ENCODE measurements at regions not wholly inside any gene's neighbourhood (a gene's known extent, or its start where the extent isn't known, plus 50 kb on each side); places are given as distances from the start of the nearest gene placed in this dataset.
"Not testable (repeated sequence)": the region's sequence is repeated elsewhere in the genome, so short reads cannot be mapped to it uniquely, and the experiment has no call there.

DNA sequence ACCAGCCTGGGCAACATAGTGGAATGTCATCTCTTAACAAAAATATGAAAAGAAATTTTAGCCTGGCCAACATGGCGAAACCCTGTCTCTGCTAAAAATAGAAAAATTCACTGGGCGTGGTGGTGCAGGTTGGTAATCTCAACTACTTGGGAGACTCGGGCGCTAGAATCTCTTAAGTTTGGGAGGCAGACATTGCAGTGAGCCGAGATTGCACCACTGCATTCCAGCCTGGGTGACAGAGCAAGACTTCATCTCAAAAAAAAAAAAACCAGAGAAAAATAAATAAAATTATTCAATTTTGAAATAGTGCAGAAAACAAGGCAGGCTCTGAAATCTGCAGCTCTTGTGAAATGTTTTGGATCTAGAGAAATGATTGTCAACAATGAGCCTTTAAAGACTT, 397.3 kb upstream of the AMELY start:
- DNase-seq, result no peak

DNA sequence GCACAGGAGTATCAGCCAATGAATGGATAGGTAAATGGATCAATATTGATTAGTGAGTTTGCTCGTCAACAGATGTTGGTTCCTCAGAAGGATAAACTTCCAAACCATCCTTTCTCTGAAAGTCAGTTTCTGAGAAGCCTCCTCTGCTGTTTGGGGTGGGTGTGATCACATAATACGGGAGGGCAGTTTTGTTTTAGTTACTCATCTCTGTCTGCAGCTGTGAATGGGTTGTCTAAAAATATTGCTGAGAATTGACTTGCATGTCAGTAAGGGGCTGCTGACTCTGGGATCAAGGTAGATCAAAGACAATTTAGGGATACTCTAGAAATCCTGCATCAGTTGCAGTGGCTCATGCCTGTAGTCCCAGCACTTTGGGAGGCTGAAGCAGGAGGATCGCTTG, 390.8 kb upstream of the AMELY start:
- DNase-seq, result no peak

DNA sequence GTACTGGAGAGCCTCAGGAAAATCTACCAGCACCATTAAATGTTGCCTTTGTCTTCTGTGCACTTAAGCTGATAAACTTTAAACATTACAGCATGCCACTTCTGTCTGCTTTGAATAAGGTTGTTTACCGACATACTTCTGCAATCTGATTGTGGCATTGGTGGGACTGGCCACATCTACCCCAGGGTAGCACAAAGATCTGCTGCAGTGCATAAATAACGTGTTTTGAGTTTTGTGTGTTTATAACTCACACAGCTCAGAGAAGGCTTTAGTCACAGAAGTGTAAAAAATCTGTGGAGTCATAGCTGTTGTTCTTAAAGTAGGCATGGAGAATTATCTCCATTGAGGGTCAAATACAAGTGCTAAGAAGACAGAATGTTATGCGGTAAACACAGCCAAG, 388.4 kb upstream of the AMELY start:
- no peak for DNase-seq

DNA sequence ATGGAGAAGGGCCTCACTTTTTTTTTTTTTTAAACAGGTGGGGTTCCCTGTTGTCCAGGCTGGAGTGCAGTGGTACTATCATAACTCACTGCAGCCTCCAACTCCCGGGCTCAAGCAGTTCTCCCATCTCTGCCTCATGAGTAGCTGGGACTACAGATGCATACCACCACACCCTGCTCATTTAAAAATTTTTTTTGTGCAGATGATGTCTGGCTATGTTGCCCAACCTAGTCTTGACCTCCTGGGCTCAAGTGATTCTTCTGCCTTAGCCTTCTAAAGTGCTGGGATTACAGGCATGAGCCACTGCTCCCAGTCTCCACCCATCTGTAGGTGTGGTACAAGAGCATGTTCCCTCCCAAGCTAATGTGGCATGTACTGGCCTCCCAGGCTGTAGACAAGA, 380.6 kb upstream of the AMELY start:
- no peak for DNase-seq

DNA sequence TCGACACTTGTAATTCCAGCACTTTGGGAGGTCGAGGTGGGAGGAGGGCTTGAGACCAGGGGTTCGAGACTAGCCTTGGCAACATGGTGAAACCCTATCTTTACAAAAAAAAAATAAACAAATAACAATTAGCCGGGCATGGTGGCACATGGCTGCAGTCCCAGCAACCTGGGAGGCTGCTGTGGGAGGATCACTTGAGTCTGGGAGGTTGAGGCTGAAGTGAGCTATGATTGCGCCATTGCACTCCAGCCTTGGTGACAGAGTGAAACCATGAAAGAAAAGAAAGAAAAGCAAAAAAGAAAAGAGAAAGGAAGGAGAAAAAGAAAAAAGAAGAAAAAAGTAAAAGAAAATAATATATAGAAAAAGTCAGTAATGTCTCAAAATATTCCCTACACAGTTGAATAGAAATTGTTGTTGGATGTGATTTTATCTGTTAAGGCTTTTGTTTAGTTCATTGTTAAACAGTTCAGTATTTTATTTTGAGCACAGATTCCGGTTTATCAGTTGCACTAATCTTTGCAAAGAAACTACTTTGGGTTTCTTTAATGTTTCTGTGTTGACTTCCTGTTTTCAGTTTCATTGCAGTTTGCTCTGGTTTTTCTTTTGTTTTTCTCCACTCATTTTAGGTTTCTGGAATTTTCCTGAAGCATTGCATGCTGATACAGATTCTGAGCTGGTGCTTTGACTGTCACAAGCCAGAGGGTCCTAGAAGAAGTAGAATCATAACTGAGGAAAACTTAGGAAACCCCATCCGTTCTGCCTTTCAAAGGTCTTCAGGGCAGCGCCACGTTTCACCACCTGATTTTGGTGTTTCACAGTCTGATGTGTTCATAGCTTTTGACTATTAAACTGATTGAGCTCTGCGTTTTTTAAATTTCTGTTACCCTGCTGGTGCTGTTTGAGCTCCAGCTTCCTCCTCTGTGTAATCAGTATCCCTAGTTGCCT, 378.6 kb upstream of the AMELY start:
- DNase-seq, result peak; percentile 16

DNA sequence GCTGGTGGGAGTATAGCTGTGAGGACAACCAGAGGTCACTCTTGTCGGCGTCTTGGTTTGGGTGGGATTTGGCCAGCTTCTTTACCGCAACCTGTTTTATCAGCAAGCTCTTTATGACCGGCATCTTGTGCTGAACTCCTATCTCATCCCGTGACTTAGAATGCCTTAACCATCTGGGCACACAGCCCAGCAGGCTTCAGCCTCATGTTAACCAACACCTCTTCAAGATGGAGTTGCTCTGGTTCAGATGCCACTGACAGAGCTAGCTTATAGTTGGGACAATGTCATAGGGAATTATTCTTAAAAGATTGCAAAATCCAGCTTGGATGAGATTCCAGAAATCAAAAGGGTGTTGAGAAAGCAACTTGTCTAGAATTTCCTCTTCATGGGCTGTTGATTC, 377.1 kb upstream of the AMELY start:
- no peak for DNase-seq

DNA sequence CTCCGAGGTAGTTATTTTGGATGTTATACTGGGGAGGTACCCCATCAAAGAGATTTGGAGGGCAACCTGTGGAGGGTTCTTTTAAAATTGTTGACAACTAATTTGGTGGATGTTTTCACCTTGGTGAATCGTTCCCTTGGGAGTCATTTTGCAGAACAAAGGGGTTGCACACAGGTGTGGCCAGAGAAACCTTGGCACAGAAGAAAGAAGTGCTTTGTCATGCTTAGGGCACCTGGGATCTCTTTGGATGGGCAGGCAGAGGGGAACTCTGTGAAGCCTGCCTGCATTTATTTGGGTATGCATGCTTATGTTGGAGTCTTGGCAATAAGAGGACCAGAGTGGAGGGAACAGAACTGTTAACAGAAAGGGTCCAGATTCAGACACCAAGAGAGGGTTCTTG, 376.4 kb upstream of the AMELY start:
- DNase-seq, result not testable (repeated sequence)

DNA sequence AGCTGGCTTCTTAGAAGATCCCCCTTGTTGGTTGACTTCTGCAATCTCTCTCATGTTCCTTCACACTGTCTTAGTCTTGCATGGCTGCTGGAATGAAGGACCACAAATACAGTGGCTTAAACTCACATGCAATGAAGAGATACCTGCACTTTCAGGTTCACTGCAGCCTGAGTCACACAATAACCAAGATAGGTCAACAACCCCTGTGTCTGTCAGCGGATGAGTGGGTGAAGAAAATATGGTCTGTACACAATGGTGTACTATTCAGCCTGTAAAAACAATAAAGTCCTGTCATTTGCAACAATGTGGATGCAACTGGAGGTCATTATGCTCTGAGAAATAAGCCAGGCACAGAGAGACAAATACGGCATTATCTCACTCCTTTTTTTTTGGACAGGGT, 373.8 kb upstream of the AMELY start:
- no peak for DNase-seq

DNA sequence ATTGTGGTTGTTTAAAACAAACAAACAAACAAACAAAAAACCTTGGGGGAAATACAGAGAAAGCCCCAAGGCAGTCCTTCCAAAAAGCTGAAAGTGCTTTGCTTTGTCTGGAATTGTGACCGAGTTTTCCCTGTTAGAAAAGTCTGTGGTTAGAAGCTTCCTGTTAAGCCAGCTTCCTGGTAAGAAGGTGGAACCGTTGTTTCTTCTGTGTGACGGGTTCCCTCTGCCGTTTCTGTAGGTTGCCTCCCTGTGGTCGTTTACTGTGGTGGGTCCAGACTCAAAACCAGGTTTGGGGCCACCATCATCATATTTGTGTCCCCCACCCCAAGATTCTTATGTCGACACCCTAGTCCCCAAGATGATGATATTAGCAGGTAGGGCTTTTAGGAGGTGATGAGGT, 371.4 kb upstream of the AMELY start:
- DNase-seq, result no peak

DNA sequence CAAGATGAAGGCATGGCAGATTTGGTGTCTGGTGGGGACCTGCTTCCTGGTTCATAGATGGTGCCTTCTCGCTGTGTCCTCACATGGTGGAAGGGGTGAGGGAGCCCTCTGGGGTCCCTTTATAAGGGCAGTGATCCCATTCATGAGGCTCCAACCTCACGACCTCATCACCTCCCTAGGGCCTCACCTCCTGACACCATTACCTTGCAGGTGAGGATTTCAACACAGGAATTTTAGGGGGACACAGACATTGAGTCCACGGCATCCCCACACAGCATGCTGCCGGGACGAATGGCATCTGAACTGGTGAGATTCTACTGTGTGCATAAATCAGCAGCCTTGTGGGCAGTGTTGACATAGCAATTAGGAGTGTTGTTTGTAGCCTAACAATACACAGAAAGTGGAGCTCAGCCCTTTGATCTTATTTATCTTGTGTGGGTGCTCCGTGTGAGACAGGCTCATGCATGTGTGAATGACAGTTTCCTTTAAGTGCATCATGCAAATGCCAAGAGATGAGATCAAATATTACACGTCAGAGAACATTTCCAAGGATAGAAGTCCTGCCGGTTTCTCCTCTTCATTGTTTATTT, 368.7 kb upstream of the AMELY start:
- peak; percentile 6 for DNase-seq

DNA sequence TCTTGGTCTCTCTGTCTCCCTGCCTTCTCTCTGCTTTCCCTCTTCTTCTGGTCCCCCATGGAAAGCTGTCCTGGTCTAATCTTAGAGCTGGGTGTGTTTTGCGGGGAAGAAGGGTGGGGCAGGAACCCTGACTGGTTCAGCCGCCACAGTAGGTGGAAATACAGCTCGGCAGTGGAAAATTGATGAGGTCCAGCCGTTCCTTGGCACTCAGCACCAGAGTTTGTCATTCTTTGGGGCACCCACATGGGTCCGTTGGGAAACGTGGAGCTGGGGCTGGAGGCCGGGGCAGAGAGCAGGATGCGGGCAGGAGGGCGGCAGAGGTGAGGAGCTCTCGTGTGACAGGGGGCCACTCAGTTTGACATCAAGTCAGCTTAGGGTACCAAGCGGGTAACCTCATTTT, 364.2 kb upstream of the AMELY start:
- DNase-seq, result peak; percentile 14

DNA sequence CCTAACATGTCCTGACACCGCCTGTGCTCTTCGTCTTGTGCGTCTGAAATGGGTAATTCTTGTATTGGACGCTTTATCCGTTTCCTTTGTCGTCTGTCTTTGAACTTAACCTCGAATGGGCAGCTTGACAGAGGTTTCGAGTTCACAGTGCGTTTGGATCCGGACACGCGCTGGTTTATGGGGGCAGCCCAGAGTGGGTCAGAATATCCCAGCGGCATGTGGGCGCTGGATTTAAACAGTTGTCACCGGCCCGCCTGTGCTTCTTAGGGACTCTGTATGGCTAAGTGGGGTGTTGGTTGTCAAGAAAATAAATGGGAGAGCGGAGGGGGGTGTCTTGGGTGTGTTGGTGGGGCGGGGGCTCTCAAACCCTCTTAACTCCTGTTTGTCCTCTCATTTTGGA, 363.5 kb upstream of the AMELY start:
- peak; percentile 10 for DNase-seq

DNA sequence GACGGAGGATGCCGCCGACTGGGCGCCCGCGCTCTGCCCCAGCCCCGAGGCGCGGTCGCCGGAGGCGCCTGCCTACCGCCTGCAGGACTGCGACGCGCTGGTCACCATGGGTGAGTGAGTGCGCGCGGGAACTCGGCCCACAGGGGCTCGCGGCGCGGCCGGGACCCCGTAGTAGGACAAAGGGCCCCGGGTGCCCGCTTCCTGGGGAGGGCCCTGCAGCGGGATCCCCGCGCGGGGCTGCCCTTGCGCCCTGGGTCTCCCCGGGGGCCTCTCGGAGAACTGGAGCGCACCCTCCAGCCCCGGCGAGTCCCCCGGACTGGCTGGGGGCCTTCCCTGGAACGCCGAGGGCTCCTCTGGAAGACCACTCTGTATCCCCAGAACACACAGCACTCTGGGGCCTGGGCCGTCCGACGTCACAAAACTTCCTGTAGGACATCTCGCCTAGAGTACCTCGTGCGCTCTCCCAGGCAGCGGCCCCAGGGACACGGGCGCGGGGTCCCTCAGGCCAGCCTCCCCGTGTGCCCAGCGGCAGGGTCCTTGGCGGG, 362.9 kb upstream of the AMELY start:
- peak; percentile 21 for DNase-seq

DNA sequence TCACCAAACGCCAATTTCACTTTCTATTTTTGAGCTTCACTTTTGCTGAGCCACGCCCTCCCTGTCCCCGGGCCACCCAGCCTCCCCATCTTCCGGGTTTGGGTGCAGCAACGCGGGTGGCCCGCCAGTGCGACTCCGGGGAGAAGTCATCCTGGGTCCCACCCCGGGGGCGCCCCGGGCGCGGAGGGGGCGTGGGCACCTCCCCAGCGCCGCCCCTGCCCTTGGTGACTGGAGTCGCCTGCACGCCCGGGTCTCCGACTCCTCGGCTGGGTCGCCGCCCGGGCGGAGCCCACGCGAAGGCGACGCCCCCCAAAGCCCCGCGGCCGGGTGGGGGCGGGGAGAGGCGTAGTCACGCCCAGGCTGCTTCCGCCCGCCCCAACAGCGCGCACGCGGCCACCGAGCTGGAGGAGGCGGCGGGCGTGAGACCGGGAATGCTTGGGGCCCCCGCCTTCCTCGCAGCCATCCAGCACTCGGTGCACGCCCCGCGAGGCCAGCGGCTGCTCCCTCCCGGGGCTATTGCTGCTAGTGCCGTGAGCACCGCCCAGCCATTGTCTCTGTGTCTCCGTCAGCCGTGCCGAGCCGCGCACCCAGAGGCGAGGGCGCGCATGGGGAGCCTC, 362.1 kb upstream of the AMELY start:
- peak; percentile 86 for DNase-seq

DNA sequence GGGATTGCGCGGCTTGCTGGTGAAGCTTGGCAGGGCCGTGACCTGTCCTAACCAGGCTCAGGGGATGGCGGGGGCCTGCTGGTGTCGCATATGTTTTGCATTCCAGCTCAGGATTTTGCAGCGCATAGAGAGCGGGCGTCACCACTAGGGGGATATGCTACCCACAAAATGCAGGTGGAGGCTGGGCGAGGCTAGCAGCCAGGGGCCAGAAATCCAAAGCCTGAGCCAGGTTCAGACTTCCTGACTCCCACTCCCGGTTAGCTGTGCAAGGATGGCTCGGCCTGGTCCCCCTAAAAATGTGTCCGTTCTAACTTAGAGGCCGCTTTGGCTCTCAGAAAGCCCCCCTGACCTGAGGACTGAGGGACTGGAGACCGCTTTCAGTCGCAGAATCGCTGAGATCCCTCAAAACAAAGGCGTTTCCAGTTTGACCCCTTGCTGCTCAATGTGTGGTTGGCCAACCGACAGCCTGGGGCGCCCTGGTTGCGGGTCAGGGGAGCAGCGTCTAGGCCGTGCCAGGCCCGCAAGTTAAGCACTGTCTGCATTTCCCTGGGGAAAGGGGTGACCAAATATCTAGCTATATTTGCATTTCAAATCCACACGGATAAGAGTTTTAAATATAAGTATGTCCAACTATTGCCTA, 361.1 kb upstream of the AMELY start:
- peak; percentile 63 for DNase-seq

DNA sequence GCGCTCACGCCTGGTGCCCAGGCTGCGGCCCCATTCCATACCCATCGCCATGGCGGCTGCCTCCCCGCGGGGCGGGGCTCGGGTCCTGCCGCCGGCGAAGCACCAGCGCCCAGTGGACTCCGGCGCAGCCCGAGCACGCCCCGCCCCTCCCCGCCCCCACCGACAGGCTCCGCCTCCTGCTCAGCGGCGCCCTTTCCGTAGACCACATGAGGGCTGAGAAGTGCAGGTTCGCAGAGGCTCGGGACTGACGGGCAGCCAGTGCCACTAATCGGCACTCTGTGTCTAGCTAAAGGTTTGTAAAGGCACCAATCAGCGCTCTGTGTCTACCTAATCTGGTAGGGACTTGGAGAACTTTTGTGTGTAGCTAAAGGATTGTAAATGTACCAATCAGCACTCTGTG, 352.2 kb upstream of the AMELY start:
- DNase-seq, result no peak

DNA sequence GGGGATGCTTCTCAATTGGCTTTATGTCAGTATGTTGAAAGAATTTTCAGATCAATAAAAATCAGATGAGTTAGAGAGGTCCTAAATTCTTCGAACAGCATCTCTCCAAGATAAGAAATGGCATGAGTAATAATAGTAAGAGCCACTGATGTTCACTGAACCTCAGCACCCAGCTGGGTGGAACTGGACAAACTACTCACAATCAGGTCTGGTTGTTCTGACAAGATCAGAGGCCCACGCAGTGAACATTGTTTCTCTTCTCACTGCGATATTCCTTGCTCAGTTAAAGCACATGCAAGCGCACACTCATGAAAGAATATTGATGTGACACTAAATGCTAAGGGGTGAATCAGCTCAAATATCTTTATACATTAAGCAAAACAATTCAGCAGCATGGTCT, 351.0 kb upstream of the AMELY start:
- no peak for DNase-seq

DNA sequence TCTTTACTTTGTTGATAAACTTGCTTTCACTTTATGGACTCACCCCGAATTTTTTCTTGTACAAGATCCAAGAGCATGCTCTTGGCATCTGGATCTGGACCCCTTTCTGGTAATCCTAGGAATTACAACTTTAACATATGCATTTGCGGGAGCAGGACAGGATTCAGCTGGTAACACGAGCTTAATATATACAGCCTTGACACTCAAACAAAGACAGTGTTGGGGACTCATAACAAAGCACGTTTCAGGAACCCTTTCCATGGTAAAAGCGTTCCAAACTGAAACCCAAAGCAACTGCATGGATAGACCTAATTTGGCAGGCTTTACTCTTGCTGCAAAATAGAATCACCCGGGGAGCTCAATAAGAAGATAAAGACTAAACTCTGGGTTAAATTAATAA, 349.7 kb upstream of the AMELY start:
- DNase-seq, result no peak

DNA sequence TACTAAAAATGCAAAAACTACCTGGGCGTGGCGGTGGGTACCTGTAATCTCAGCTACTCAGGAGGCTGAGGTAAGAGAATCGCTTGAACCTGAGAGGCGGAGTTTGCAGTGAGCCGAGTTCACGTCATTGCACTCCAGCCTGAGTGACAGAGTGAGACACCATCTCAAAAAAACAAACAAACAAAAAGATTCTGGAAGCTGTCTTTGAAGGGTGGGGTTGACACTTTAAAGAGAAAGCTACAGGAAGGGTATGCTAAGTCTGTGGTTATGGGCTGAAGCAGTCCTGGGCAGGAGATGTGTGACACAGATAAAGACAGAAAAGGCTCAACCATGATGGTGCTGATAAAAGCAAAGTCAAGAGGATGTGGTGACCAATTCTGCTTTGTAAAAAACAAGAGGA, 328.5 kb upstream of the AMELY start:
- peak; percentile 31 for DNase-seq

DNA sequence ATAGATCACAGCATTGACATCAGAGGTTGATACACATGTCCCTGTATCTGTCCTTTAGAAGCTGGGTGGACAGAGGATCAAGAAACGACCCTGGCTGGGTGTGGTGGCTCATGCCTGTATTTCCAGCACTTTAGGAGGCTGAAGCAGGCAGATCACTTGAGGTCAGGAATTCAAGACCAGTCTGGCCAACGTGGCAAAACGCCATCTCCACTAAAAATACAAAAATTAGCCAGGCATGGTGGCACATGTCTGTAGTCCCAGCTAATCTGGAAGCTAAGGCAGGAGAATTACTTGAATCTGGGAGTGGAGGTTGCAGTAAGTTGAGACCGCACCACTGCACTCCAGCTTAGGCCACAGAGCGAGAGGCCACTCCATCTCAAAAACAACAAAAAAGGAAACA, 300.4 kb upstream of the AMELY start:
- DNase-seq, result no peak

DNA sequence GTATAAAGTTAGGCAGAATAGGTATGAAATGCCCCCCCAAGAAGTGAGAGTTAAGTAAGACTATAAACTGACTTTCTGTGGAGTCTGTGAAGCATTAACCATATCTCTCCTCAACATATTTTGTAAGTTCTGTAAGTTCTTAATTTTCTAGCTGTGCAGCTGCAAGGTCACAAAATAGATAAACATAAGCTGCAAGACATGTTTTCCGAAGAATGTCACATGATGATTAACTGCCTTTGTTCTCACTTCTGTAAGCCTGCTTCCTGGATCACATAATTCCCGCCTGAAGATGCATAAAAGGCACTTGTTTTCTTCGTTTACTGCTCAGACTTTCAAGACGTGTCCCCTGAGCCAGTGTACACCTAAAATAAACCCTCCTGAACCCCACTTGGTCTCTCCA, 292.9 kb upstream of the AMELY start:
- no peak for DNase-seq

DNA sequence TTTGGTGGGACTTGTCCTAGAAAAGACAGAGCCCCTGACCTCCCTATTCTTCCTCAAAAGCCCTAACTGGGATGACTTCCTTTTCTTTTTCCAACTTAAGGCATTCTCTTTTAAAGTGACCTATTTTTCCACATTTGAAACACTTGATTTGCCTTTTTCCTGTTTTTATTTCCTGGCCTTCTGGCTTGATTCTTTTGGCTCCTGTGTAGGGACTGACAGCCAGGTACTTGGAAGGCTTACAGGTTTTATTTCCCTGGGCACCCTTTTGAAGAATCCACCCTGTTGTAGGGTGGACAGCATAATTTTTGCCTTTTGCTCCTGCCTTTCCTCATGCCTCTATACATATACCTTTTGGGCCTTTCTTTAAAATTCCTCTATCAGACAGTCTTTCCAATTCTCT, 271.0 kb upstream of the AMELY start:
- DNase-seq, result no peak

DNA sequence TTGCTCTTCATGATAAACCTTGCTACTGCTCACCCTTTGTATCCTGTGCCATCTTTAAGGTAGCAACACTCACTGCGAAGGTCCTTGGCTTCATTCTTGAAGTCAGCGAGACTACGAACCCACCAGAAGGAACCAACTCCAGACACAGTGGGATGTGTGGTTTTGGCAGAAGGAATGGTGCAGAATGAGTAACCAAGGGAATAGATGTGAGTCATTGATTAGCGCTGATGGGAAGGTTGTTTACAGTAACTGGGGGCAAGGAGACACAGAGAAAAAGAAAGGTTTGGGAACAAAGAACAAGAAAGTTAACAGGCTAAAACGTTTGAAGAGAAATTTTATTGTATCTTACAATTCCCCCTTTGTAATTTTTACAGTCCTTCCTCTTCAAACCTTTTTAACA, 266.1 kb upstream of the AMELY start:
- DNase-seq, result no peak
